ENCODE measurements at regions not wholly inside any gene's neighbourhood (a gene's known extent, or its start where the extent isn't known, plus 50 kb on each side); places are given as distances from the start of the nearest gene placed in this dataset.
"Not testable (repeated sequence)": the region's sequence is repeated elsewhere in the genome, so short reads cannot be mapped to it uniquely, and the experiment has no call there.

- Histone ChIP-seq H2AFZ (ENCODE audit: low read depth, low read length) (no peak overlapping the region), H2BK12ac (ENCODE audit: low read length in 2 of 2) (no peak overlapping the region), H3K79me1 (replicated peaks; ENCODE audit: low read length, poor library complexity, severe bottlenecking) (no peaks in the 10 kb centered on the region), H4K8ac (ENCODE audit: low read length) (no peak overlapping the region), H3K27me3 (ENCODE audit: control insufficient read depth in 1 of 2, insufficient read depth in 1 of 2, low read length in 2 of 2) (peaks cover 3 to 7% of the 10 kb centered on the region in 2 experiments), H3K18ac (ENCODE audit: low read depth in 1 of 2, low read length in 2 of 2) (no peak overlapping the region), H4K91ac (ENCODE audit: low read length) (no peak overlapping the region), H3K4me2 (ENCODE audit: low read length, poor library complexity, severe bottlenecking) (no peak overlapping the region), H3K36me3 (ENCODE audit: control insufficient read depth in 1 of 2, insufficient read depth in 2 of 2, low read depth in 1 of 2, low read length in 2 of 2) (no peaks in the 10 kb centered on the region), H3K14ac (ENCODE audit: low read length in 2 of 2) (no peak overlapping the region), H3K9ac (ENCODE audit: low read length) (no peak overlapping the region), H2BK5ac (ENCODE audit: low read depth, low read length, poor library complexity, severe bottlenecking) (no peak overlapping the region), H3K23ac (ENCODE audit: low read length in 2 of 2) (no peak overlapping the region), H3K4me1 (ENCODE audit: control insufficient read depth, insufficient read depth, low read depth, low read length) (no peaks in the 10 kb centered on the region), H2BK120ac (ENCODE audit: low read depth, low read length) (no peak overlapping the region), H2AK5ac (ENCODE audit: low read length, severe bottlenecking) (no peak overlapping the region), H2BK15ac (ENCODE audit: low read depth, poor library complexity, severe bottlenecking) (no peak overlapping the region), H3K27ac (ENCODE audit: low read length, poor library complexity, severe bottlenecking) (no peak overlapping the region), H3K9me3 (ENCODE audit: control insufficient read depth, low read length) (no peaks in the 10 kb centered on the region), H3K4ac (ENCODE audit: low read depth in 1 of 2, low read length in 2 of 2) (no peak overlapping the region), H3K4me3 (ENCODE audit: insufficient read depth in 1 of 2, low read depth in 1 of 2, low read length in 2 of 2) (no peak overlapping the region)
- 74% methylated on average over 1 of the region's 1 CpG for WGBS
- no peak for DNase-seq
These were observed 153.5 kb upstream of the GALNT2 start for GRCh38 chr1:229913489-229913888.

GRCh38 chr1:229919488-229919887 is 147.6 kb upstream of the GALNT2 start:
- not testable (repeated sequence) for H3K9me3 ChIP-seq (ENCODE audit: control insufficient read depth, low read length); H2AK5ac ChIP-seq (ENCODE audit: low read length, severe bottlenecking); H3K4me3 ChIP-seq (ENCODE audit: insufficient read depth in 1 of 2, low read depth in 1 of 2, low read length in 2 of 2); H2BK120ac ChIP-seq (ENCODE audit: low read depth, low read length); H3K14ac ChIP-seq (ENCODE audit: low read length in 2 of 2); H3K23ac ChIP-seq (ENCODE audit: low read length in 2 of 2); H3K4me2 ChIP-seq (ENCODE audit: low read length, poor library complexity, severe bottlenecking); H2BK15ac ChIP-seq (ENCODE audit: low read depth, poor library complexity, severe bottlenecking); H4K91ac ChIP-seq (ENCODE audit: low read length); H3K36me3 ChIP-seq (ENCODE audit: control insufficient read depth in 1 of 2, insufficient read depth in 2 of 2, low read depth in 1 of 2, low read length in 2 of 2); H2AFZ ChIP-seq (ENCODE audit: low read depth, low read length); H3K27me3 ChIP-seq (ENCODE audit: control insufficient read depth in 1 of 2, insufficient read depth in 1 of 2, low read length in 2 of 2); H3K79me1 ChIP-seq (replicated peaks; ENCODE audit: low read length, poor library complexity, severe bottlenecking); H3K4ac ChIP-seq (ENCODE audit: low read depth in 1 of 2, low read length in 2 of 2); H2BK12ac ChIP-seq (ENCODE audit: low read length in 2 of 2); H3K18ac ChIP-seq (ENCODE audit: low read depth in 1 of 2, low read length in 2 of 2); H3K27ac ChIP-seq (ENCODE audit: low read length, poor library complexity, severe bottlenecking); H2BK5ac ChIP-seq (ENCODE audit: low read depth, low read length, poor library complexity, severe bottlenecking); H3K4me1 ChIP-seq (ENCODE audit: control insufficient read depth, insufficient read depth, low read depth, low read length); H3K9ac ChIP-seq (ENCODE audit: low read length); H4K8ac ChIP-seq (ENCODE audit: low read length); DNase-seq
- 82% methylated on average over 5 of the region's 10 CpGs for whole genome bisulfite sequencing

- Histone ChIP-seq H4K91ac (ENCODE audit: low read length) (no peak overlapping the region), H3K4ac (ENCODE audit: low read depth in 1 of 2, low read length in 2 of 2) (no peak overlapping the region), H2BK15ac (ENCODE audit: low read depth, poor library complexity, severe bottlenecking) (no peak overlapping the region), H4K8ac (ENCODE audit: low read length) (no peak overlapping the region), H3K4me2 (ENCODE audit: low read length, poor library complexity, severe bottlenecking) (no peak overlapping the region), H2AFZ (ENCODE audit: low read depth, low read length) (no peak overlapping the region), H3K4me1 (ENCODE audit: control insufficient read depth, insufficient read depth, low read depth, low read length) (no peaks in the 10 kb centered on the region), H3K79me1 (replicated peaks; ENCODE audit: low read length, poor library complexity, severe bottlenecking) (no peaks in the 10 kb centered on the region), H3K4me3 (ENCODE audit: insufficient read depth in 1 of 2, low read depth in 1 of 2, low read length in 2 of 2) (no peak overlapping the region), H3K27ac (ENCODE audit: low read length, poor library complexity, severe bottlenecking) (no peak overlapping the region), H3K18ac (ENCODE audit: low read depth in 1 of 2, low read length in 2 of 2) (no peak overlapping the region), H3K14ac (ENCODE audit: low read length in 2 of 2) (no peak overlapping the region), H2BK120ac (ENCODE audit: low read depth, low read length) (no peak overlapping the region), H3K23ac (ENCODE audit: low read length in 2 of 2) (no peak overlapping the region), H3K27me3 (ENCODE audit: control insufficient read depth in 1 of 2, insufficient read depth in 1 of 2, low read length in 2 of 2) (no peaks in the 10 kb centered on the region), H2AK5ac (ENCODE audit: low read length, severe bottlenecking) (no peak overlapping the region), H3K9ac (ENCODE audit: low read length) (no peak overlapping the region), H3K9me3 (ENCODE audit: control insufficient read depth, low read length) (no peaks in the 10 kb centered on the region), H2BK5ac (ENCODE audit: low read depth, low read length, poor library complexity, severe bottlenecking) (no peak overlapping the region), H2BK12ac (ENCODE audit: low read length in 2 of 2) (no peak overlapping the region), H3K36me3 (ENCODE audit: control insufficient read depth in 1 of 2, insufficient read depth in 2 of 2, low read depth in 1 of 2, low read length in 2 of 2) (no peaks in the 10 kb centered on the region)
- DNase-seq, result no peak
- 96% methylated on average over 2 of the region's 2 CpGs for WGBS
These were observed 146.4 kb upstream of the GALNT2 start for GRCh38 chr1:229920683-229921082.

GRCh38 chr1:229922249-229922648 is 144.8 kb upstream of the GALNT2 start:
- no peak overlapping the region for H3K23ac ChIP-seq (ENCODE audit: low read length in 2 of 2)
- H3K36me3 ChIP-seq (ENCODE audit: control insufficient read depth in 1 of 2, insufficient read depth in 2 of 2, low read depth in 1 of 2, low read length in 2 of 2), result no peaks in the 10 kb centered on the region
- no peaks in the 10 kb centered on the region for H3K4me1 ChIP-seq (ENCODE audit: control insufficient read depth, insufficient read depth, low read depth, low read length)
- no peaks in the 10 kb centered on the region for H3K9me3 ChIP-seq (ENCODE audit: control insufficient read depth, low read length)
- H3K27ac ChIP-seq (ENCODE audit: low read length, poor library complexity, severe bottlenecking), result no peak overlapping the region
- H2AFZ ChIP-seq (ENCODE audit: low read depth, low read length), result no peak overlapping the region
- H3K79me1 ChIP-seq (replicated peaks; ENCODE audit: low read length, poor library complexity, severe bottlenecking), result no peaks in the 10 kb centered on the region
- no peak overlapping the region for H3K18ac ChIP-seq (ENCODE audit: low read depth in 1 of 2, low read length in 2 of 2)
- H2BK5ac ChIP-seq (ENCODE audit: low read depth, low read length, poor library complexity, severe bottlenecking), result no peak overlapping the region
- H4K8ac ChIP-seq (ENCODE audit: low read length), result no peak overlapping the region
- H3K4ac ChIP-seq (ENCODE audit: low read depth in 1 of 2, low read length in 2 of 2), result no peak overlapping the region
- DNase-seq, result no peak
- no peak overlapping the region for H2AK5ac ChIP-seq (ENCODE audit: low read length, severe bottlenecking)
- no peak overlapping the region for H3K9ac ChIP-seq (ENCODE audit: low read length)
- no peak overlapping the region for H4K91ac ChIP-seq (ENCODE audit: low read length)
- H2BK120ac ChIP-seq (ENCODE audit: low read depth, low read length), result no peak overlapping the region
- no peak overlapping the region for H3K14ac ChIP-seq (ENCODE audit: low read length in 2 of 2)
- H3K4me3 ChIP-seq (ENCODE audit: insufficient read depth in 1 of 2, low read depth in 1 of 2, low read length in 2 of 2), result no peak overlapping the region
- no peak overlapping the region for H3K4me2 ChIP-seq (ENCODE audit: low read length, poor library complexity, severe bottlenecking)
- no peaks in the 10 kb centered on the region for H3K27me3 ChIP-seq (ENCODE audit: control insufficient read depth in 1 of 2, insufficient read depth in 1 of 2, low read length in 2 of 2)
- H2BK15ac ChIP-seq (ENCODE audit: low read depth, poor library complexity, severe bottlenecking), result no peak overlapping the region
- H2BK12ac ChIP-seq (ENCODE audit: low read length in 2 of 2), result no peak overlapping the region
- 86% methylated on average over 7 of the region's 7 CpGs for WGBS

All from mesenchymal stem cell (in vitro differentiated cells and primary cell).